ENCODE measurements at regions not wholly inside any gene's neighbourhood (a gene's known extent, or its start where the extent isn't known, plus 50 kb on each side); places are given as distances from the start of the nearest gene placed in this dataset.

DNA sequence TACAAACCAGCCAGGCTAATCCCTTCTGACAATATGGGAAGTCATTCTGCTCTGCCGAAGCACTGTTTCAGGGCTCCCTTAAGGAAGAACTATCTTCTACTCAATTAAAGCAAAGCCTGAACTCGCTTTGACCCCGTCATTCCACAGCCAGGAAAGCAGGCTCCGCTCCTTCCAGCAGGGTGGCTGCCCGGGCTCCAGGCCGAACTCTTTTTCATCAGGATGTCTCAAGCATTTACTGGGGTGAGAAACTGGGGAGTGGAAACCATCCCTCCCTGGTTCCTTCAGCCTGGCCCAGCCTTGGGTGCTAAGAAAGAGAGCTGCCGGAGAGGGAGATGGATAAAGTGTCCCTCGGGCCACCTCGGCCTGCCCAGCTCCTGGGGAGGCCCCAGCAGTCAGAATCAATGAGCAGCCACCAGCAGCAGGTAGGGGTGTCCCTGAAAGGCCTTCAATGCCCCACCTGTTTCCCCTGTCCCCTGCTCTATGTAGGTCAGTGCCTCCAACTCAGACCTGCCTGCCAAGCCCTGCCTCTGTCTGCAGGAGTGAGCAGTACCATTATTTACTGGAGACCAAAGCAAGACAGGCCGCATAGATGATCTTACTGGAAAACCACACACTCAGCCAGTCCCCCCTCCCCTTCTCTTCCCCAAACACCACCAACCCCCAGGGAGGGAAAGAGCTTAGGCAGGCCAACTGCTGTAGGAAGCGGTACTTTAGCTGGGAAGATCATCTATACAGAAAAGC, 225.6 kb upstream of the TLE3 start:
- TF ChIP-seq, protein P1, sequence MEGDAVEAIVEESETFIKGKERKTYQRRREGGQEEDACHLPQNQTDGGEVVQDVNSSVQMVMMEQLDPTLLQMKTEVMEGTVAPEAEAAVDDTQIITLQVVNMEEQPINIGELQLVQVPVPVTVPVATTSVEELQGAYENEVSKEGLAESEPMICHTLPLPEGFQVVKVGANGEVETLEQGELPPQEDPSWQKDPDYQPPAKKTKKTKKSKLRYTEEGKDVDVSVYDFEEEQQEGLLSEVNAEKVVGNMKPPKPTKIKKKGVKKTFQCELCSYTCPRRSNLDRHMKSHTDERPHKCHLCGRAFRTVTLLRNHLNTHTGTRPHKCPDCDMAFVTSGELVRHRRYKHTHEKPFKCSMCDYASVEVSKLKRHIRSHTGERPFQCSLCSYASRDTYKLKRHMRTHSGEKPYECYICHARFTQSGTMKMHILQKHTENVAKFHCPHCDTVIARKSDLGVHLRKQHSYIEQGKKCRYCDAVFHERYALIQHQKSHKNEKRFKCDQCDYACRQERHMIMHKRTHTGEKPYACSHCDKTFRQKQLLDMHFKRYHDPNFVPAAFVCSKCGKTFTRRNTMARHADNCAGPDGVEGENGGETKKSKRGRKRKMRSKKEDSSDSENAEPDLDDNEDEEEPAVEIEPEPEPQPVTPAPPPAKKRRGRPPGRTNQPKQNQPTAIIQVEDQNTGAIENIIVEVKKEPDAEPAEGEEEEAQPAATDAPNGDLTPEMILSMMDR (IDR thresholded peaks at IDR 0.05; ENCODE audit: poor library complexity, severe bottlenecking) = no peak
- no peak for TF ChIP-seq EZH2 (IDR thresholded peaks at IDR 0.05; ENCODE audit: borderline replicate concordance, insufficient read depth, low read length, poor library complexity, severe bottlenecking)

All from neural cell (in vitro differentiated cells).